LNCaP clone FGC (cell line): ENCODE measurements at regions not wholly inside any gene's neighbourhood (a gene's known extent, or its start where the extent isn't known, plus 50 kb on each side); places are given as distances from the start of the nearest gene placed in this dataset.
A peak's percentile ranks its signal among the peaks of the same experiment; 100 is the strongest.

Experiments used
- DNase-seq: peaks from one replicate; pipeline ENCODE4 v3.0.0-alpha.2; 2011; ENCODE audit warnings: low read depth
- H3K4me3 ChIP-seq: 2 replicates; pipeline ENCODE4 v1.5.1; 2011; ENCODE audit warnings: mild to moderate bottlenecking, low read depth, low read length, control low read depth
- TF ChIP-seq, protein P1 (sequence below): IDR thresholded peaks from 2 replicates; pipeline ENCODE4 v1.5.1; 2012; ENCODE audit warnings: mild to moderate bottlenecking; ENCODE audit not compliant: control insufficient read depth, insufficient read depth; ENCODE audit errors: extremely low read depth

DNA sequence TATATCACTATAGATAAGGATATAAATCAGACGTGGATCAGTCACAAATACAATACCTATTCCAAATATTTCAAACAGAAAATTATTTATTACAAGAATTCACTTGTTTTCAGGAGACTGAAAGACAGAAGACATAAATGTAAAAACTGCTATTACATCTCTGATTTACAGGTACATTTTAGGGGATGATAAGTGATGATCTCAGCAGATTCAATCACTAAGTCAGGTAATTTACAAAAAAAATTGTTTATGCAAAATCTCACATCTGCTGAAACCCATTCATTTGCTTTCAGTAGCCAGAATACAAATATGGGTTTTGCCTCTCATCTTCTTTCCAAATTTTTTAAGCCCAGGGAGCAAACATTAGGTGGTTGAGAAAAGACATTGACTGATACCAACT lies 1648.4 kb upstream of the RAG2 start:
- no peak overlapping the region for H3K4me3 ChIP-seq
- DNase-seq, result no peak
- TF ChIP-seq, protein P1, sequence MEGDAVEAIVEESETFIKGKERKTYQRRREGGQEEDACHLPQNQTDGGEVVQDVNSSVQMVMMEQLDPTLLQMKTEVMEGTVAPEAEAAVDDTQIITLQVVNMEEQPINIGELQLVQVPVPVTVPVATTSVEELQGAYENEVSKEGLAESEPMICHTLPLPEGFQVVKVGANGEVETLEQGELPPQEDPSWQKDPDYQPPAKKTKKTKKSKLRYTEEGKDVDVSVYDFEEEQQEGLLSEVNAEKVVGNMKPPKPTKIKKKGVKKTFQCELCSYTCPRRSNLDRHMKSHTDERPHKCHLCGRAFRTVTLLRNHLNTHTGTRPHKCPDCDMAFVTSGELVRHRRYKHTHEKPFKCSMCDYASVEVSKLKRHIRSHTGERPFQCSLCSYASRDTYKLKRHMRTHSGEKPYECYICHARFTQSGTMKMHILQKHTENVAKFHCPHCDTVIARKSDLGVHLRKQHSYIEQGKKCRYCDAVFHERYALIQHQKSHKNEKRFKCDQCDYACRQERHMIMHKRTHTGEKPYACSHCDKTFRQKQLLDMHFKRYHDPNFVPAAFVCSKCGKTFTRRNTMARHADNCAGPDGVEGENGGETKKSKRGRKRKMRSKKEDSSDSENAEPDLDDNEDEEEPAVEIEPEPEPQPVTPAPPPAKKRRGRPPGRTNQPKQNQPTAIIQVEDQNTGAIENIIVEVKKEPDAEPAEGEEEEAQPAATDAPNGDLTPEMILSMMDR, result no peak

DNA sequence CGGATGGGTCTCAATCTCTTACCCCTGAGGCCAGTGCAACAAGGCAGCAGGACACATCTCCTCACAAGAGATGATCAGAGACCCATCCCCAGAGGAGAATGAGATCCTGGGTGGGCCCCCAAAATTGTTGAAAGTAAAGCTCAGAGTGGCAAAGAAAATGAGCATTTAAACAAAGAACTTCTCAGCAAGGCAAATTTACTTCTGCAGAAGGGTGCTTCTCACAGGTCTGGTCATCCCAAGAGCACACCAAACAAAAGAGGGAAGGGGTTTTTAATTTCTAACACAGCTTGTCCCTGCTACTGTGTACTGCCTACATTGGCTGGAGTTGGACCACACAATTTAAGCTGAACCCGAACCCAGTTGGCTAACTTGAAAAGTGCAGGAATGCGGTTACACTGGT lies 1628.6 kb upstream of the RAG2 start:
- DNase-seq, result no peak
- TF ChIP-seq, protein P1, result no peak
- H3K4me3 ChIP-seq, result no peak overlapping the region

- H3K4me3 ChIP-seq, result no peak overlapping the region
- no peak for DNase-seq
- TF ChIP-seq, protein P1, result no peak
Observed at GRCh38 chr11:38221295-38221694, 1623.3 kb upstream of the RAG2 start.

- TF ChIP-seq, protein P1, result no peak
- DNase-seq, result no peak
- H3K4me3 ChIP-seq, result no peak overlapping the region
Observed at GRCh38 chr11:38219636-38220035, 1621.6 kb upstream of the RAG2 start.

GRCh38 chr11:38208951-38209350 lies 1610.9 kb upstream of the RAG2 start:
- DNase-seq, result no peak
- no peak overlapping the region for H3K4me3 ChIP-seq
- TF ChIP-seq, protein P1, result no peak

DNA sequence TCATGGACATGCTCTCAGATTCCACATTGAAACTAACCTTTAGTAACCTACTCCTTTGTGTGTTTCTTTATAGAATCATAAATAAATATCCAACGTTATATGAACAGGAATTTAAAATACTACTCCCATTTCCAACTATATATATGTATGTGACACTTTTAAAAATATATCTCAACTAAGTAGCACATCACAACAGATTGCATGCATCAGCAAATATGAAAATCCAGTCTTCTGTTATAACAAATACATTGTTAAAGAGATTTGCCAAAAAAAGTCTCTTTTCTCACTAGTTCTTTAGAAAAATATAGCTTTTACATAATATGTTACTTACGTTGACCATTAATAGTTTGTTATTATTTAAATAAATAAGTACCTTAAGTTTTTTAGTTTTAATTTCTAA lies 1608.6 kb upstream of the RAG2 start:
- H3K4me3 ChIP-seq, result no peak overlapping the region

DNA sequence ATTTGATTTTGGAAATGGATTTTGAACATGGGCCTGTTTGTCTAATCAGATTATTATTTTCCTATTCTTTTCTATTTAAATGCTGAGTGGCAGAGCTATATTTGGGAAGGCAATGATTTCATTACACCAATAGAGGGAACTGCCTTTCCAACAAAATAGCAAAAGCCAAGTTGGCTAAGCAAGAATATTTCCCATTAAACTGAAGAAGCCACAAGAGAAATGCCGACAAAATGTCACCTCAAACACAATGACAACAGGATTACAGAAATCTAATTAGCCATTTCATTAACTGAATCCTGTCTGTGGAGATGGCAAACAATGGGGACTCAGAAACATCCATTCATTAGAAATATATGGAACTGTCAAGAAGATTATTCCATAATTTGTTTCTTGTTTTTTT lies 1593.1 kb upstream of the RAG2 start:
- no peak overlapping the region for H3K4me3 ChIP-seq
- no peak for DNase-seq
- TF ChIP-seq, protein P1, result peak; percentile 33; the same call in 1 of the 2 replicates

More for the DNA sequence above, 1608.6 kb upstream of the RAG2 start:
- TF ChIP-seq, protein P1, result no peak
- DNase-seq, result no peak
